HG03565 (cell line): ENCODE measurements at regions not wholly inside any gene's neighbourhood (a gene's known extent, or its start where the extent isn't known, plus 50 kb on each side); places are given as distances from the start of the nearest gene placed in this dataset.

Source experiments
- ATAC-seq: cut with Tn5 transposase; IDR thresholded peaks from one replicate; pipeline ENCODE4 v1.9.1; 2021; ENCODE audit warnings: mild to moderate bottlenecking, moderate library complexity; ENCODE audit not compliant: unreplicated experiment

DNA sequence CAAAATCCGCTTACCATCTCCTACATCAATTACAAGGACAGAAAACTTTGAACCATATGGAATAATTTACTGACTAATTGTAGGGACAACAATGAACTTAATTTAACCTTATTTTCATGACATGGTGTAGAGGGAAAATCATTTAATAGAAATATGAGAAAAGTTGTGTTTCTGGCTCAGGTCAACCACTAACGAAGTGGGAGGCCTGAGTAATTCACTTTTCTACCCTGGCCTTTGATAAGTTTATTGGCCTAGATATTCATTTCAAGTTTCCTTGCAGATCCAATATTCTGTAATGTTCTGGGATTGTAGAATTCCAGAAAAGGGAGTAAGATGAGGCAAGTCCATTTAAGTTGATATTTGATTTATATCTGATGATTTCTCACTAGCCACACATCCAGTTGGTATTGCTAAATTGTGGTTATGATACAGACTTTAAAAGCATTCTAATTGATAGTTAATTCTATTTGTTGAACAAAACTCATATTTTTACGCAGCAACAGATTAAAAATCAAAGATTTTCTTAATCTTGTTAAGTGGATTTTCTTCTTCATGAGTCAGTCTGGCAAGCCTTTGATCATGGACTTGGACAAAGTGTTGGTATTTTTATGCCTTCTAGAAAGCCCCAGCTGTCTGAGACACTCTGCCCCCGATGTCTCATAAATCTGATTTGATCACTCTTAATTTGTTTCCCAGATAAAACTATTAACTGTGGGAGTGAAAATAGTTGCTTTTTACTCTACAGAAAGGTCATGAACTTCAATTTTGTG is 336.5 kb downstream of the TMEM135 start:
- no peak for ATAC-seq
